Fibroblast of mammary gland (primary cell): ENCODE measurements at regions not wholly inside any gene's neighbourhood (a gene's known extent, or its start where the extent isn't known, plus 50 kb on each side); places are given as distances from the start of the nearest gene placed in this dataset.
A peak's percentile ranks its signal among the peaks of the same experiment; 100 is the strongest.
"Not testable (repeated sequence)": the region's sequence is repeated elsewhere in the genome, so short reads cannot be mapped to it uniquely, and the experiment has no call there.

ENCODE experiments used
- DNase-seq: peaks from one replicate; pipeline ENCODE4 v3.0.0-alpha.2; 2010; ENCODE audit warnings: low read depth
- H3K4me3 ChIP-seq: 2 replicates; pipeline ENCODE4 v1.5.1; 2011; ENCODE audit warnings: low read depth, mild to moderate bottlenecking, low read length, moderate library complexity; ENCODE audit not compliant: control insufficient read depth
- CTCF ChIP-seq: conservative IDR thresholded peaks from 2 replicates; pipeline ENCODE4 v1.5.1; 2011; ENCODE audit warnings: low read depth, low read length, inconsistent platforms; ENCODE audit not compliant: control insufficient read depth, insufficient read depth

- peak; percentile 93 for TF ChIP-seq CTCF
- no peak overlapping the region for H3K4me3 ChIP-seq
- DNase-seq, result peak; percentile 57
Measured at GRCh38 chr14:44846232-44846824, 115.4 kb downstream of the KLHL28 start.

GRCh38 chr14:44835928-44836327 lies 125.8 kb downstream of the KLHL28 start:
- not testable (repeated sequence) for DNase-seq, H3K4me3 ChIP-seq

GRCh38 chr14:44833376-44834060 lies 128.2 kb downstream of the KLHL28 start:
- TF ChIP-seq CTCF, result no peak
- H3K4me3 ChIP-seq, result no peak overlapping the region
- DNase-seq, result peak; percentile 70

GRCh38 chr14:44830371-44830770 lies 131.4 kb downstream of the KLHL28 start:
- no peak overlapping the region for H3K4me3 ChIP-seq
- no peak for TF ChIP-seq CTCF
- no peak for DNase-seq

- TF ChIP-seq CTCF, result no peak
- no peak overlapping the region for H3K4me3 ChIP-seq
- DNase-seq, result no peak
Measured at GRCh38 chr14:44829021-44829420, 132.7 kb downstream of the KLHL28 start.

GRCh38 chr14:44828023-44828422 lies 133.7 kb downstream of the KLHL28 start:
- no peak overlapping the region for H3K4me3 ChIP-seq
- TF ChIP-seq CTCF, result no peak
- DNase-seq, result no peak

GRCh38 chr14:44820230-44820964 lies 141.3 kb downstream of the KLHL28 start:
- no peak overlapping the region for H3K4me3 ChIP-seq
- no peak for DNase-seq
- no peak for TF ChIP-seq CTCF
